ENCODE measurements at regions not wholly inside any gene's neighbourhood (a gene's known extent, or its start where the extent isn't known, plus 50 kb on each side); places are given as distances from the start of the nearest gene placed in this dataset.

DNA sequence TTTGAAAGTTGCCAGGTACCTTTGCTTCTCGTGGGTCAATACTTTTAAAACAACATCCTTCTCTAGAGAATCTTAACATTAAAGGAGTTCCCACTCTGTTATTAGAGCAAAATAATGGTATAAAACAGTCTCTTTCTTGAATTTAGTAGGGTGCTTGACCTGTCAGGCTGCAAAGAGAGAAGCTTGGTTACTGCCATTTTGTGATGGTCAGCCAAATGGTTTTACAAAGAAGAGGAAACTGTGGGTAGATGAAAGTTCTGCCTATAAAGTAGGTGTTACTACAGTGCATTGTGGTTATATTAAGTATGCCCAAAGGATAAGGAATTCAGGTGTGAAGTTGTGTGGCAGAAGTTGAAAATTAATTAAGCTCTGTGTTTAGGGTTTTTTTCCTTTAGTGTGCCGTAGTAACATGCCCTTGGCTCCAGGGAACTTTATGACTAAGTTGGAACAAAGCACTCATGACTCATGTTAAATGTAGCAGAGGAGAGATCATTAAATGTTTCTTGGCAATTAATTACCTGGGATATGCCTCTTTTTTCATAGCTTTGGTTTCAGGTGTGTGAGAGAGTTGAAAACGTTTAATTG is 354.0 kb upstream of the KITLG start:
- TF ChIP-seq CTCF (IDR thresholded peaks at IDR 0.05) (no peak), POLR2AphosphoS5 (IDR thresholded peaks at IDR 0.05) (no peak)
